ENCODE measurements at regions not wholly inside any gene's neighbourhood (a gene's known extent, or its start where the extent isn't known, plus 50 kb on each side); places are given as distances from the start of the nearest gene placed in this dataset.
"Not testable (repeated sequence)": the region's sequence is repeated elsewhere in the genome, so short reads cannot be mapped to it uniquely, and the experiment has no call there.

- Histone ChIP-seq H3K27ac (ENCODE audit: low read length) (no peak overlapping the region), H3K4me1 (ENCODE audit: control insufficient read depth, insufficient read depth, low read length) (no peaks in the 10 kb centered on the region), H3K9me3 (replicated peaks; ENCODE audit: control insufficient read depth, low read depth, low read length) (no peaks in the 10 kb centered on the region), H3K36me3 (ENCODE audit: control insufficient read depth, insufficient read depth, low read length) (no peaks in the 10 kb centered on the region), H3K27me3 (ENCODE audit: control insufficient read depth, insufficient read depth, low read length) (no peaks in the 10 kb centered on the region), H3K4me3 (ENCODE audit: low read length) (no peak overlapping the region)
- no peak for DNase-seq
Observed at GRCh38 chr12:17020765-17021164, 414.8 kb upstream of the LMO3 start.

GRCh38 chr12:17017402-17017801, 411.4 kb upstream of the LMO3 start:
- DNase-seq = no peak
- H3K9me3 ChIP-seq (replicated peaks; ENCODE audit: control insufficient read depth, low read depth, low read length) = no peaks in the 10 kb centered on the region
- no peak overlapping the region for H3K4me3 ChIP-seq (ENCODE audit: low read length)
- WGBS (ENCODE audit: insufficient coverage) = no CpG with 5 or more reads among the region's 3 CpGs
- H3K27ac ChIP-seq (ENCODE audit: low read length) = no peak overlapping the region
- H3K27me3 ChIP-seq (ENCODE audit: control insufficient read depth, insufficient read depth, low read length) = no peaks in the 10 kb centered on the region
- H3K36me3 ChIP-seq (ENCODE audit: control insufficient read depth, insufficient read depth, low read length) = no peaks in the 10 kb centered on the region
- H3K4me1 ChIP-seq (ENCODE audit: control insufficient read depth, insufficient read depth, low read length) = no peaks in the 10 kb centered on the region

DNA sequence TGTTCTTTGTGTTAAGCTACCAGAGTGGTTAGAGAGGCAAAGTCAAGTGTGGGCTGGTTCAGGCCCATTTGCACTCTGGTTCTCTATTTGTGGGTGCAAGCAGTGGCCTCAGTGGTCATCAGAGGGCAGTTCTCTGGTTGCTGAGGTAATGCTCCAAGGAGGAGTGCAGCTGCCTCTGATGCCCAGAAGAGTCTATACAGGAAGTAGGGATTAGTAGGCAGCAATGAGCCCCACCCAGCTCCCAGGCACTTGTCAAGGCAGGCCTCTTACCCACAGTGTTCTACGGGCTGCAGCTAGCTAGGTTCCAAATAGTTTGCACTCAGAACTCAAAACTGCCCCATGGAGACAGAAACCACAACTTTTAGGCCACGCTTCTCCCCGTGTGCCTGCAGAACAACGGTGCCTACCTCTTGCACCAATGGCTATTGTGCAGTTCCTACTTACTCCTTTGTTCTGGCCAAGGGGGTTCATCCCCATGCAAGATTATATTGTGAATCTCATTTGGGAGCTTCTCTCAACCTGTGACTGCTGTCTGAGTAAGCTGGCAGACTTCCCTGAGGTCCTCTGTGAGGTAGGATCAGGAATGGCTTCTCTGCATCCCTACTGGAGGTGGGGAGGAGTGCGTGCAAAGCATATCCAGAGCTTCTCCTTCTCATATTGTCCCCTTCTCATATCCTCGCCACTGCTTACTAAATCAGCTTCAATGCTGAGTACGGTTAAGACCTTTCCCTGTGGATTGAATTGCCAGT, 410.3 kb upstream of the LMO3 start:
- 82% methylated on average over 6 of the region's 7 CpGs for WGBS (ENCODE audit: insufficient coverage)
- no peaks in the 10 kb centered on the region for H3K9me3 ChIP-seq (replicated peaks; ENCODE audit: control insufficient read depth, low read depth, low read length)
- H3K36me3 ChIP-seq (ENCODE audit: control insufficient read depth, insufficient read depth, low read length) = no peaks in the 10 kb centered on the region

DNA sequence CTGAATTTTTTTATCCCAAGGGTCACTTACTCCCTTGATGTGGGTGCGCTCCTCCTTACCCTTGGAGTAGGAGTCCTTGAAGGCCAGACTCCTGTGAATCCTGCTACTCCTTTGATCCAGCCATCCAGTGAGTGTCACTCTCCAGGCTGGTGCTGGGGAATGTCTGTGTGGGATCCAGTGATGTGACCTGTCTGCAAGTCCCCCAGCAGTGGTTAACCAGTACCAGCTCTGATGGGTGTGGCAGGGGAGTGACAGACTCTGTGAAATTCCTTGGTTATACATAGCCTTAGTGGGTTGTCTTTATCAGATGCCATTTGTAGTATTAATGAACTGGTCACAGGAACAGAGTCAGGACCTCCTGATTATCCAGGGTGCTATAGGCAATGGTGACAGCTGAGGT, 409.5 kb upstream of the LMO3 start:
- H3K4me1 ChIP-seq (ENCODE audit: control insufficient read depth, insufficient read depth, low read length) = no peaks in the 10 kb centered on the region
- H3K9me3 ChIP-seq (replicated peaks; ENCODE audit: control insufficient read depth, low read depth, low read length) = no peaks in the 10 kb centered on the region
- H3K27ac ChIP-seq (ENCODE audit: low read length) = no peak overlapping the region
- no CpG with 5 or more reads among the region's 1 CpG for WGBS (ENCODE audit: insufficient coverage)
- H3K36me3 ChIP-seq (ENCODE audit: control insufficient read depth, insufficient read depth, low read length) = no peaks in the 10 kb centered on the region
- no peak for DNase-seq
- H3K4me3 ChIP-seq (ENCODE audit: low read length) = no peak overlapping the region
- no peaks in the 10 kb centered on the region for H3K27me3 ChIP-seq (ENCODE audit: control insufficient read depth, insufficient read depth, low read length)

More for the DNA sequence above, 410.3 kb upstream of the LMO3 start:
- Histone ChIP-seq H3K27ac (ENCODE audit: low read length) (no peak overlapping the region), H3K27me3 (ENCODE audit: control insufficient read depth, insufficient read depth, low read length) (no peaks in the 10 kb centered on the region), H3K4me1 (ENCODE audit: control insufficient read depth, insufficient read depth, low read length) (no peaks in the 10 kb centered on the region), H3K4me3 (ENCODE audit: low read length) (no peak overlapping the region)
- no peak for DNase-seq

DNA sequence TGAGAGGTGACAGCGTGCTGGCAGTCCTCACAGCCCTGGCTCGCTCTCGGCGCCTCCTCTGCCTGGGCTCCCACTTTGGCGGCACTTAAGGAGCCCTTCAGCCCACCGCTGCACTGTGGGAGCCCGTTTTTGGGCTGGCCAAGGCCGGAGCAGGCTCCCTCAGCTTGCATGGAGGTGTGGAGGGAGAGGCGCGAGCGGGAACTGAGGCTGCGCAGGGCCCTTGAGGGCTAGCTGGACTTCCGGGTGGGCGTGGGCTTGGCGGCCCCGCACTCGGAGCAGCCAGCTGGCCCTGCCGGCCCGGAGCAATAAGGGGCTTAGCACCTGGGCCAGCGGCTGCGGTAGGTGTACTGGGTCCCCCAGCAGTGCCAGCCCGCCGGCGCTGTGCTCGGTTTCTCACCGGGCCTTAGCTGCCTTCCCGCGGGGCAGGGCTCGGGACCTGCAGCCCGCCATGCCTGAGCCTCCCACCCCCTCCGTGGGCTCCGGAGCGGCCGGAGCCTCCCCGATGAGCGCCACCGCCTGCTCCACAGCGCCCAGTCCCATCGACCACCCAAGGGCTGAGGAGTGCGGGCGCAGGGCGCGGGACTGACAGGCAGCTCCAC, 401.6 kb upstream of the LMO3 start:
- not testable (repeated sequence) for H3K36me3 ChIP-seq (ENCODE audit: control insufficient read depth, insufficient read depth, low read length); H3K27me3 ChIP-seq (ENCODE audit: control insufficient read depth, insufficient read depth, low read length); H3K9me3 ChIP-seq (replicated peaks; ENCODE audit: control insufficient read depth, low read depth, low read length); H3K4me1 ChIP-seq (ENCODE audit: control insufficient read depth, insufficient read depth, low read length); H3K4me3 ChIP-seq (ENCODE audit: low read length); DNase-seq; H3K27ac ChIP-seq (ENCODE audit: low read length)
- 97% methylated on average over 43 of the region's 43 CpGs for WGBS (ENCODE audit: insufficient coverage)

DNA sequence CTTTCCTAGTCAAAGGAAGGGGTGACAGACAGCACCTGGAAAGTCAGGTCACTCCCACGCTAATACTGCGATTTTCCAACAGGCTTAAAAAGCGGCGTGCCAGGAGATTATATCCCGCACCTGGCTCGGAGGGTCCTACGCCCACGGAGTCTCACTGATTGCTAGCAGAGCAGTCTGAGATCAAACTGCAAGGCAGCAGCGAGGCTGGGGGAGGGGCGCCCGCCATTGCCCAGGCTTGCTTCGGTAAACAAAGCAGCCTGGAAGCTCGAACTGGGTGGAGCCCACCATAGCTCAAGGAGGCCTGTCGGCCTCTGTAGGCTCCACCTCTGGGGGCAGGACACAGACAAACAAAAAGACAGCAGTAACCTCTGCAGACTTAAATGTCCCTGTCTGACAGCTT, 392.6 kb upstream of the LMO3 start:
- not testable (repeated sequence) for H3K27ac ChIP-seq (ENCODE audit: low read length); DNase-seq; H3K4me3 ChIP-seq (ENCODE audit: low read length); H3K9me3 ChIP-seq (replicated peaks; ENCODE audit: control insufficient read depth, low read depth, low read length); H3K4me1 ChIP-seq (ENCODE audit: control insufficient read depth, insufficient read depth, low read length); H3K36me3 ChIP-seq (ENCODE audit: control insufficient read depth, insufficient read depth, low read length); H3K27me3 ChIP-seq (ENCODE audit: control insufficient read depth, insufficient read depth, low read length)
- WGBS (ENCODE audit: insufficient coverage) = 84% methylated on average over 12 of the region's 14 CpGs

DNA sequence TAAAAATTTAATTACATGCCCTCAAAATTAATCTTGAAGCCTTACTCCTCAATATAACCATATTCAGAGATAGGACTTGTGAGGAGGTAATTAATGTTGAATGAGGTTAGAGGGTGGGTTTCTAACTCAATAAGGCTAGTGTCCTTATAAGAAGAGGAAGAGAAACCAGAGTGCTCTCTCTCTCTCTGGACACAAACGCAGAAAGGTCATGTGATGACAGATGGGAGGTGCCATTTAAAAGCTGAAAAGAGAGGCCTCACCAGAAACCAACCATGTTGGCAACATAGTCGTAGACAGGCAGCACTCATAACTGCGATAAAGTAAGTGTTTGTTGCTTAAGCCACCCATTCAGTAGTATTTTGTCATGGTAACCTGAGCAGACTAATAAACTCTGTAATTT, 378.5 kb upstream of the LMO3 start:
- Histone ChIP-seq H3K27me3 (ENCODE audit: control insufficient read depth, insufficient read depth, low read length) (no peaks in the 10 kb centered on the region), H3K9me3 (replicated peaks; ENCODE audit: control insufficient read depth, low read depth, low read length) (no peaks in the 10 kb centered on the region), H3K27ac (ENCODE audit: low read length) (no peak overlapping the region), H3K36me3 (ENCODE audit: control insufficient read depth, insufficient read depth, low read length) (no peaks in the 10 kb centered on the region), H3K4me1 (ENCODE audit: control insufficient read depth, insufficient read depth, low read length) (no peaks in the 10 kb centered on the region), H3K4me3 (ENCODE audit: low read length) (no peak overlapping the region)
- WGBS (ENCODE audit: insufficient coverage) = 82% methylated on average over 2 of the region's 3 CpGs
- no peak for DNase-seq

GRCh38 chr12:16972923-16973770, 367.2 kb upstream of the LMO3 start:
- no peak for DNase-seq
- 94% methylated on average over 2 of the region's 5 CpGs for WGBS (ENCODE audit: insufficient coverage)
- no peaks in the 10 kb centered on the region for H3K9me3 ChIP-seq (replicated peaks; ENCODE audit: control insufficient read depth, low read depth, low read length)
- no peaks in the 10 kb centered on the region for H3K36me3 ChIP-seq (ENCODE audit: control insufficient read depth, insufficient read depth, low read length)
- H3K27ac ChIP-seq (ENCODE audit: low read length) = no peak overlapping the region
- no peaks in the 10 kb centered on the region for H3K27me3 ChIP-seq (ENCODE audit: control insufficient read depth, insufficient read depth, low read length)
- no peaks in the 10 kb centered on the region for H3K4me1 ChIP-seq (ENCODE audit: control insufficient read depth, insufficient read depth, low read length)
- no peak overlapping the region for H3K4me3 ChIP-seq (ENCODE audit: low read length)

DNA sequence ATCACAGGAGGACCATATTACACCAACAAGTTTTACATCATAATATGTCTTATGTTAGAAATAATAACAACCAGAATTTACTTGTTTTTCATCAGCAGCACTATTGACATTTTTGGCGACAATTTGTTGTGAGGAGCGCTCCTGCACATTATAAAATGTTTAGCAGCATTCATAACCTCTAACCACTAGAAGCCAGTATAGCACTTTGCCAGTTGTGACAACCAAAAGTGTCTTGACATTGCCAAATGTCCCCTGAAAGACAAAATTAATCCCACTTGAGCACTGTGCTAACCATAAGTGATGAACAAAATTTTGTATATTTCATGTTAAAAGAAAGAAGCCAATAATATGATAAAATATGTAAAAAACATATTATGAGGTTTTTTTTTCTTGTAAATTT, 356.9 kb upstream of the LMO3 start:
- H3K4me3 ChIP-seq (ENCODE audit: low read length) = no peak overlapping the region
- H3K9me3 ChIP-seq (replicated peaks; ENCODE audit: control insufficient read depth, low read depth, low read length) = no peaks in the 10 kb centered on the region
- no peak overlapping the region for H3K27ac ChIP-seq (ENCODE audit: low read length)
- H3K36me3 ChIP-seq (ENCODE audit: control insufficient read depth, insufficient read depth, low read length) = no peaks in the 10 kb centered on the region
- WGBS (ENCODE audit: insufficient coverage) = no CpG with 5 or more reads among the region's 2 CpGs
- no peak for DNase-seq
- H3K4me1 ChIP-seq (ENCODE audit: control insufficient read depth, insufficient read depth, low read length) = no peaks in the 10 kb centered on the region
- H3K27me3 ChIP-seq (ENCODE audit: control insufficient read depth, insufficient read depth, low read length) = no peaks in the 10 kb centered on the region

- 80% methylated on average over 1 of the region's 5 CpGs for WGBS (ENCODE audit: insufficient coverage)
- H3K4me3 ChIP-seq (ENCODE audit: low read length) = no peak overlapping the region
- no peak for DNase-seq
Observed at GRCh38 chr12:16955083-16955657, 349.2 kb upstream of the LMO3 start.

More at GRCh38 chr12:16955083-16955657, 349.2 kb upstream of the LMO3 start:
- Histone ChIP-seq H3K27ac (ENCODE audit: low read length) (no peak overlapping the region), H3K36me3 (ENCODE audit: control insufficient read depth, insufficient read depth, low read length) (no peaks in the 10 kb centered on the region), H3K9me3 (replicated peaks; ENCODE audit: control insufficient read depth, low read depth, low read length) (no peaks in the 10 kb centered on the region), H3K4me1 (ENCODE audit: control insufficient read depth, insufficient read depth, low read length) (no peaks in the 10 kb centered on the region), H3K27me3 (ENCODE audit: control insufficient read depth, insufficient read depth, low read length) (no peaks in the 10 kb centered on the region)
